ENCODE measurements at regions not wholly inside any gene's neighbourhood (a gene's known extent, or its start where the extent isn't known, plus 50 kb on each side); places are given as distances from the start of the nearest gene placed in this dataset.

- no peak for TF ChIP-seq CTCF (IDR thresholded peaks at IDR 0.05)
- TF ChIP-seq POLR2A (IDR thresholded peaks at IDR 0.05), result no peak
Observed at GRCh38 chr2:9710311-9710710, 79.5 kb upstream of the YWHAQ start.
